ENCODE measurements at regions not wholly inside any gene's neighbourhood (a gene's known extent, or its start where the extent isn't known, plus 50 kb on each side); places are given as distances from the start of the nearest gene placed in this dataset.
"Not testable (repeated sequence)": the region's sequence is repeated elsewhere in the genome, so short reads cannot be mapped to it uniquely, and the experiment has no call there.

DNA sequence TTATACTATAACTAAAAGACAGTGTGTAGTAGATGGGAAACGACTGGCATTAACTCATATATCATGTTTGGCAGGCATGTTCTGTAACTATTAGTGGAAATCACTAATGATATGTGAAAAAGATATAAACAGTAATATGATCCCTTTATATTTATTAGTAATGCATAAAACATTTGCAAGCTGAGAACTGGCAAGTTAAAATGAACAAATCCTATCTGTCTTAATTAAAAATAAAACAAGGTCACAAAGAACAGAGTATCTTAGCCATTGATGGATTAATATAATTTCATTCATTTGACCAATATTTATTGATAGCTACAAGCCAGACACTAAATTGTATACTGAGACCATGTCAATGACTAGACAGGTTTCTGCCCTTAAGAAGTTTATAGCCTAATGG, 154.5 kb downstream of the CRPPA start:
- no peak for TF ChIP-seq POLR2AphosphoS5 (IDR thresholded peaks at IDR 0.05; ENCODE audit: insufficient read depth in 1 of 2, low read depth in 1 of 2)
- TF ChIP-seq POLR2A (IDR thresholded peaks at IDR 0.05): no peak
- no peak for TF ChIP-seq CTCF (IDR thresholded peaks at IDR 0.05)
- Histone ChIP-seq H3K27ac (no peak overlapping the region), H3K27me3 (no peaks in the 10 kb centered on the region), H3K36me3 (no peaks in the 10 kb centered on the region), H3K4me3 (no peak overlapping the region), H3K4me1 (no peaks in the 10 kb centered on the region), H3K9me3 (no peaks in the 10 kb centered on the region)
- intact Hi-C loops (cut with DNase I): no loop called here
- DNase-seq (ENCODE audit: extremely low spot score in 2 of 2): no peak

DNA sequence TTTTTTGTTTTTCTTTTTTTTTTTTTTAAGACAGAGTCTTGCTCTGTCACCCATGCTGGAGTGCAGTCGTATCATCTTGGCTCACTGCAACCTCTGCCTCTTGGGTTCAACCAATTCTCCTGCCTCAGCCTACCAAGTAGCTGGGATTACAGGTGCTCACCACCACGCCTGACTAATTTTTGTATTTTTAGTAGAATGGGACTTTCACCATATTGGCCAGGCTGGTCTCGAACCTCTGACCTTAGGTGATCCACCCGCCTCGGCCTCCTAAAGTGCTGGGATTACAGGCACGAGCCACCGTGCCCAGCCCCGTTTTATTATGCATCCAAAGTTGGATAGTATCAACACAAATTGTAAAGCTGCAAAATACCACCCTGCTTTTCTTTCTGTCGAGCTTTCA, 154.9 kb downstream of the CRPPA start:
- H3K4me1 ChIP-seq; H3K27me3 ChIP-seq; DNase-seq (ENCODE audit: extremely low spot score in 2 of 2); H3K36me3 ChIP-seq; H3K4me3 ChIP-seq; H3K9me3 ChIP-seq; intact Hi-C loops (cut with DNase I); H3K27ac ChIP-seq: not testable (repeated sequence)

DNA sequence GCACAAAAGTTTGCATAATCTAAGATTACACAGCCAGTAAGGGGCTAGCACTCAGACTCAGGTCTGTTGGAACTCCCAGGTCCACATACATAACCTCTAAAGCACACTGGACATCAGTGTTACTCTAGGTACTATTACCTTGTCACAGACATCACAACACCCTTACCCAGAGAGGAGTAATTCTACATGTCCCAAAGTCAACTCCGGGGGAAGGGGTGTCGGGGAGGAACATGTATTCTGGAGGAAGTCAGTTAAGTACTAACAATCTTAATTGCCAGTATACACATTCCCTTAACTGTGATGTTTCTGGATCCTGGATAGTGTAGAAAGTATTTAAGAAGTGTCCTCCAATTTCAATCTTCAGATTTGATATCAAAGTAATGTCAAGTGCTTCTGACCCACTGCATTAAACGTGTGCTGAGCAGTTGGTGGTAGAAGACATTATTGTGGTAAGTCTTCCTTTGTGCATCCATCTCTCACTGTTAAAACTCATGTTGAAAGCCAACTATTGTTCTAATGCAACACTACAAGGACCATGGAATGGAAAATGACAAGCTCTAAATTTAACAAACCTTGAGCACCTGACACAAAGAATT, 155.4 kb downstream of the CRPPA start:
- Histone ChIP-seq H3K27me3 (no peaks in the 10 kb centered on the region), H3K36me3 (no peaks in the 10 kb centered on the region), H3K27ac (no peak overlapping the region), H3K9me3 (no peaks in the 10 kb centered on the region), H3K4me1 (no peaks in the 10 kb centered on the region), H3K4me3 (no peak overlapping the region)
- no peak for DNase-seq (ENCODE audit: extremely low spot score in 2 of 2)
- no peak for TF ChIP-seq POLR2AphosphoS5 (IDR thresholded peaks at IDR 0.05; ENCODE audit: insufficient read depth in 1 of 2, low read depth in 1 of 2)
- no peak for TF ChIP-seq CTCF (IDR thresholded peaks at IDR 0.05)
- TF ChIP-seq POLR2A (IDR thresholded peaks at IDR 0.05): no peak
- intact Hi-C loops (cut with DNase I): no loop called here

DNA sequence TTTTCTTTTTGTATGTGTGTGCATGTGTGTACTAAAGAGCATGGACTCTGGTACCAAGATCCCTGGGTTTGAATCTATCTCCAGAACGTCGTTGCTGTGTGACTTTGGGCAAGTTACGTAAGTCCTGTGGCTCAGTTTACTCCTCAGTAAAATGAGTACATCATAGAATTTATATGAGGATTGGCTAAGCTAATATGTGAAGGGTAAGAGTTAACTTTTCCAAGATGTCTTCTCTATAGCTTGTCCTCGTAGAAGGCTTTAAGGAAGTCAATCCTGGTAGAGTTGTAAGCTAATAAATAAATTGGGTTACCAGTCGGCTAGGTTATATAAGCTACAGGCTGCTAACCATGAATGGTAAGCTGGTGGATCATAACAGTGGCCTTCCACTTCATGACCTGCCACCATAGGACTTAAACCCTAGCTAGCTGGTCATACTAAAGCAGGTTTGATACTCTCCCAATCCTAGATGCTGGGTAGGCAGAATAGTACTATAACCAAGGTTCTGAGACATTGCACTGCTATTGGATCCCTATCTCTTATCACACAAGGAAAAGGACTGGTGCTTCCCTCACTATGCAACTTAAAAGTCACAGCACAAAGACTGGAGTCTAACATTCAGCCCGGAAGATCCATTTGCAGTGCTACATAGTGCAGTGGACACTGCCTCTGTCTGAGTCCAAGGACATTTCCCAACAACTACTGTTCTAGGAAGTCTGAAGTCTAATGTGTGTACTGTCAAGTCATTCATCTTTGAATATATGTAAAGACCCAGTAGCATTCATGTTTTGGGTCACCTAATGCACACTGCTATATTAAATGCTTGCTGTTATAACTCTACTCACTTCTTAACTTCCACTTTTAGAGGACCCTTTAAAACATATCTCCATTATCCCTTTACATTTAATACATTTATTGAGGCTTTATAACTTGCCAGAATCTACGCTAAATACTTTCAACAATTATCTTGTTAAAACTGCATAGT, 156.2 kb downstream of the CRPPA start:
- no peaks in the 10 kb centered on the region for H3K9me3 ChIP-seq
- no peak for DNase-seq (ENCODE audit: extremely low spot score in 2 of 2)
- no peaks in the 10 kb centered on the region for H3K4me1 ChIP-seq
- intact Hi-C loops (cut with DNase I): no loop called here
- H3K27me3 ChIP-seq: no peaks in the 10 kb centered on the region
- H3K27ac ChIP-seq: no peak overlapping the region
- TF ChIP-seq CTCF (IDR thresholded peaks at IDR 0.05): no peak
- no peak for TF ChIP-seq POLR2A (IDR thresholded peaks at IDR 0.05)
- no peak for TF ChIP-seq POLR2AphosphoS5 (IDR thresholded peaks at IDR 0.05; ENCODE audit: insufficient read depth in 1 of 2, low read depth in 1 of 2)
- no peaks in the 10 kb centered on the region for H3K36me3 ChIP-seq
- no peak overlapping the region for H3K4me3 ChIP-seq

DNA sequence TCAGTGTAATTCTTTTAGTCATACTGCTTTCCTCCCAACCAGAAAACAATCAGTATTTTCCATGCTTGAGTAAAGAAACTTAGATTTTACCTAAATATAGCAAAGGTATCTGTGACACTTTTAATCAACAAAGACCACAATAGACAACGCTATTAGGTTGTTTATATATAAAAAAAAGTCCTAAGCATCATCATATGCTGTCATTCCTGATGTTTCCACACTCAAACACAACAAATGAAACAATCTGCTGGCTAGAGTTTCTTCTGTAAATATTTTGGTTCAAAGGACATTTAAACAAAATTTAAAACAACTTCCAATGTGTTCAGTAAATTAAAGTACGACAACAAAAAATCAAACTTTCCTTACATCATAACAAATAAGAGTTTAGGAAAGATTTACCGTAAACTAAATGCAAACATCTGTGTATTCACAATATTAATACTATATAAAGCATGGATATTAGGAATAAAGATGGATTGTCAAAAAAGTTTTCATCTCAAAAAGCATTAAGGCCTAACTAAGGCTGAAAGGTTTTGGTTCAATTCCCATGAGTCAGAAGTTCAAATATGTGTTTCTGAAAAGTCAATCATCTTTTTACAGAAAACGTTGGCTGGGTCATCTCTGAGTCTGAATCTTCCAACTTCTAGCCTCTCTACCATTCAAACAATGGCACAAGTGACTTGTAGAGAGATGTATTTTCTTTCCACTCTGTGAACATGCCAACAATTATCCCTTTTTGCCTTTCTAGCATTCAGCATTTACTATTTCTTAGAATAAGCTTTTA, 157.1 kb downstream of the CRPPA start:
- H3K27ac ChIP-seq: no peak overlapping the region
- no peaks in the 10 kb centered on the region for H3K36me3 ChIP-seq
- TF ChIP-seq POLR2AphosphoS5 (IDR thresholded peaks at IDR 0.05; ENCODE audit: insufficient read depth in 1 of 2, low read depth in 1 of 2) (no peak), POLR2A (IDR thresholded peaks at IDR 0.05) (no peak)
- DNase-seq (ENCODE audit: extremely low spot score in 2 of 2): no peak
- no peaks in the 10 kb centered on the region for H3K9me3 ChIP-seq
- no peak overlapping the region for H3K4me3 ChIP-seq
- no peaks in the 10 kb centered on the region for H3K27me3 ChIP-seq
- intact Hi-C loops (cut with DNase I): no loop called here
- H3K4me1 ChIP-seq: no peaks in the 10 kb centered on the region

GRCh38 chr7:16263377-16263776, 158.0 kb downstream of the CRPPA start:
- DNase-seq (ENCODE audit: extremely low spot score in 2 of 2); H3K27me3 ChIP-seq; H3K36me3 ChIP-seq; H3K4me3 ChIP-seq; H3K4me1 ChIP-seq; H3K27ac ChIP-seq; H3K9me3 ChIP-seq; intact Hi-C loops (cut with DNase I): not testable (repeated sequence)

Measured in vagina (tissue), 2 donors.